ENCODE measurements at regions not wholly inside any gene's neighbourhood (a gene's known extent, or its start where the extent isn't known, plus 50 kb on each side); places are given as distances from the start of the nearest gene placed in this dataset.

DNA sequence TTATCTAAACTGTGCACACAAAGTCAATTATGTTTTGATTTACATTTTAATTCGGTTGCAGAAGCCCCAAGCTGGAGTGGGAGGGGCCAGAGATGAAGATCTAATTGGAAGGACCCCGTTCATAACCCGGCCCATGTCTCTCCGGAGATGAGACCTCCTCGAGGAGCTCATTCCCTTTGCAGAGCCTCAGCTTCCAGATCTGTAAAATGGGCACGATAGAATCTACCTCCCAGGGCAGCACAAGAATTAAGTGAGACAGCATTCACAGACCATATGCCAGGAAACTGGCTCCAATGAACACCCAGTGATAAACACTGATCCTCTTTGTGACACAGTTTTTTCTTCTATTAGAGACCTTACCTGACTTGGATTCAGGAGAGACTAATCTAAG, 446.5 kb upstream of the CDH5 start:
- 90 to 93% methylated on average over 6 of the region's 6 CpGs for WGBS, 2 donors
- DNase-seq, result no peak
- no peaks in the 10 kb centered on the region for H3K9me3 ChIP-seq
- intact Hi-C loops (cut with DNase I), result no loop called here
- no peak for TF ChIP-seq POLR2A (IDR thresholded peaks at IDR 0.05)
- TF ChIP-seq, protein P1, sequence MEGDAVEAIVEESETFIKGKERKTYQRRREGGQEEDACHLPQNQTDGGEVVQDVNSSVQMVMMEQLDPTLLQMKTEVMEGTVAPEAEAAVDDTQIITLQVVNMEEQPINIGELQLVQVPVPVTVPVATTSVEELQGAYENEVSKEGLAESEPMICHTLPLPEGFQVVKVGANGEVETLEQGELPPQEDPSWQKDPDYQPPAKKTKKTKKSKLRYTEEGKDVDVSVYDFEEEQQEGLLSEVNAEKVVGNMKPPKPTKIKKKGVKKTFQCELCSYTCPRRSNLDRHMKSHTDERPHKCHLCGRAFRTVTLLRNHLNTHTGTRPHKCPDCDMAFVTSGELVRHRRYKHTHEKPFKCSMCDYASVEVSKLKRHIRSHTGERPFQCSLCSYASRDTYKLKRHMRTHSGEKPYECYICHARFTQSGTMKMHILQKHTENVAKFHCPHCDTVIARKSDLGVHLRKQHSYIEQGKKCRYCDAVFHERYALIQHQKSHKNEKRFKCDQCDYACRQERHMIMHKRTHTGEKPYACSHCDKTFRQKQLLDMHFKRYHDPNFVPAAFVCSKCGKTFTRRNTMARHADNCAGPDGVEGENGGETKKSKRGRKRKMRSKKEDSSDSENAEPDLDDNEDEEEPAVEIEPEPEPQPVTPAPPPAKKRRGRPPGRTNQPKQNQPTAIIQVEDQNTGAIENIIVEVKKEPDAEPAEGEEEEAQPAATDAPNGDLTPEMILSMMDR (IDR thresholded peaks at IDR 0.05), result no peak
- H3K36me3 ChIP-seq, result no peaks in the 10 kb centered on the region
- H3K27me3 ChIP-seq, result no peaks in the 10 kb centered on the region
- H3K4me1 ChIP-seq, result no peaks in the 10 kb centered on the region
- H3K4me3 ChIP-seq (replicated peaks in 1 of 3), result no peak overlapping the region
- H3K27ac ChIP-seq, result no peak overlapping the region

- TF ChIP-seq, protein P1 (IDR thresholded peaks at IDR 0.05), result no peak
- no peak for TF ChIP-seq POLR2A (IDR thresholded peaks at IDR 0.05)
- Histone ChIP-seq H3K4me3 (replicated peaks in 1 of 3) (no peak overlapping the region), H3K4me1 (no peaks in the 10 kb centered on the region), H3K27ac (no peak overlapping the region), H3K9me3 (no peaks in the 10 kb centered on the region), H3K27me3 (no peaks in the 10 kb centered on the region), H3K36me3 (no peaks in the 10 kb centered on the region)
- intact Hi-C loops (cut with DNase I), result no loop called here
- 80 to 84% methylated on average over 27 of the region's 27 CpGs for WGBS, 2 donors
- no peak for DNase-seq
Observed at GRCh38 chr16:65919145-65919985, 447.1 kb upstream of the CDH5 start.

DNA sequence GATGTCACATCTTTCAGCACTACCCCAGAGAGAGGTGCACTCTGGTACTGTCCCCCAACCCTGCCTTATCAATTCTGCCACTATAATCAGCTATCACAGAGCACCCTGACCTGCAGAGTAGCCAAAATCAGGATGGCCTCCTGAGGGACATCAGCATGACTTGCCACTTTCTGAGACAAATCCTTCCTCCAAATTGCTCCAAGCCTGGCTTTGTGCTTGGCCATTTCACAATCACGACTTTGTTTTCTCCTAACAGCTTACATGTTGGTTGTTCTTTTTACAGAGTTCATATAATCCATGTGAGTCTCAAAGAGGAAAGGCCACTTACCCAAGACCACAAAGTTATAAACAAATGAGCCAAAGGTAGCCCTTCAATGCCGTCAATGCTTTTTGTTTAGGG, 449.0 kb upstream of the CDH5 start:
- intact Hi-C loops (cut with DNase I), result no loop called here
- no peaks in the 10 kb centered on the region for H3K36me3 ChIP-seq
- DNase-seq, result no peak

GRCh38 chr16:65916995-65917394, 449.5 kb upstream of the CDH5 start:
- no peak for TF ChIP-seq POLR2A (IDR thresholded peaks at IDR 0.05)
- TF ChIP-seq, protein P1 (IDR thresholded peaks at IDR 0.05), result no peak
- Histone ChIP-seq H3K4me3 (replicated peaks in 1 of 3) (no peak overlapping the region), H3K36me3 (no peaks in the 10 kb centered on the region), H3K4me1 (no peaks in the 10 kb centered on the region), H3K27ac (no peak overlapping the region), H3K27me3 (no peaks in the 10 kb centered on the region), H3K9me3 (no peaks in the 10 kb centered on the region)
- no peak for DNase-seq
- intact Hi-C loops (cut with DNase I), result no loop called here
- WGBS, 2 donors, result 62 to 72% methylated on average over 4 of the region's 4 CpGs

More for the DNA sequence above, 449.0 kb upstream of the CDH5 start:
- H3K4me3 ChIP-seq (replicated peaks in 1 of 3), result no peak overlapping the region
- H3K4me1 ChIP-seq, result no peaks in the 10 kb centered on the region
- no peak for TF ChIP-seq POLR2A (IDR thresholded peaks at IDR 0.05)
- TF ChIP-seq, protein P1 (IDR thresholded peaks at IDR 0.05), result no peak
- H3K27ac ChIP-seq, result no peak overlapping the region
- H3K27me3 ChIP-seq, result no peaks in the 10 kb centered on the region
- 76 to 80% methylated on average over 2 of the region's 2 CpGs for WGBS, 2 donors
- no peaks in the 10 kb centered on the region for H3K9me3 ChIP-seq

- no peaks in the 10 kb centered on the region for H3K4me1 ChIP-seq
- no peaks in the 10 kb centered on the region for H3K36me3 ChIP-seq
- WGBS, 2 donors, result 74 to 75% methylated on average over 5 of the region's 5 CpGs
- H3K27ac ChIP-seq, result no peak overlapping the region
- no peaks in the 10 kb centered on the region for H3K9me3 ChIP-seq
- no peaks in the 10 kb centered on the region for H3K27me3 ChIP-seq
- DNase-seq, result no peak
- no peak overlapping the region for H3K4me3 ChIP-seq (replicated peaks in 1 of 3)
- intact Hi-C loops (cut with DNase I), result no loop called here
- no peak for TF ChIP-seq POLR2A (IDR thresholded peaks at IDR 0.05)
- TF ChIP-seq, protein P1 (IDR thresholded peaks at IDR 0.05), result no peak
Observed at GRCh38 chr16:65910291-65910690, 456.2 kb upstream of the CDH5 start.
